ENCODE measurements at regions not wholly inside any gene's neighbourhood (a gene's known extent, or its start where the extent isn't known, plus 50 kb on each side); places are given as distances from the start of the nearest gene placed in this dataset.

GRCh38 chr11:128116885-128117284 is 470.5 kb downstream of the ETS1 start:
- H3K9ac ChIP-seq (ENCODE audit: insufficient read length, low read depth): no peak overlapping the region
- TF ChIP-seq SUZ12 (IDR thresholded peaks at IDR 0.05; ENCODE audit: extremely low read depth, insufficient read depth, insufficient read length) (no peak), ZNF274 (IDR thresholded peaks at IDR 0.05; ENCODE audit: low read depth, low read length) (no peak), YY1 (IDR thresholded peaks at IDR 0.05; ENCODE audit: insufficient read depth, insufficient read length) (no peak)
- no peaks in the 10 kb centered on the region for H3K9me3 ChIP-seq (ENCODE audit: insufficient read depth, low read length)
- no peaks in the 10 kb centered on the region for H3K36me3 ChIP-seq (ENCODE audit: insufficient read depth, insufficient read length, low read length)
- no peak overlapping the region for H3K4me3 ChIP-seq (ENCODE audit: insufficient read length, low read depth)
- DNase-seq (ENCODE audit: low read depth, low spot score): no peak
- no peaks in the 10 kb centered on the region for H3K27me3 ChIP-seq (ENCODE audit: insufficient read depth, insufficient read length)
- no peaks in the 10 kb centered on the region for H3K4me1 ChIP-seq (ENCODE audit: insufficient read depth, insufficient read length)

GRCh38 chr11:128116447-128116846 is 470.9 kb downstream of the ETS1 start:
- TF ChIP-seq YY1 (IDR thresholded peaks at IDR 0.05; ENCODE audit: insufficient read depth, insufficient read length): no peak
- no peak for TF ChIP-seq ZNF274 (IDR thresholded peaks at IDR 0.05; ENCODE audit: low read depth, low read length)
- TF ChIP-seq SUZ12 (IDR thresholded peaks at IDR 0.05; ENCODE audit: extremely low read depth, insufficient read depth, insufficient read length): no peak
- no peak overlapping the region for H3K4me3 ChIP-seq (ENCODE audit: insufficient read length, low read depth)
- H3K9me3 ChIP-seq (ENCODE audit: insufficient read depth, low read length): no peaks in the 10 kb centered on the region
- DNase-seq (ENCODE audit: low read depth, low spot score): no peak
- no peaks in the 10 kb centered on the region for H3K27me3 ChIP-seq (ENCODE audit: insufficient read depth, insufficient read length)
- no peaks in the 10 kb centered on the region for H3K36me3 ChIP-seq (ENCODE audit: insufficient read depth, insufficient read length, low read length)
- H3K9ac ChIP-seq (ENCODE audit: insufficient read length, low read depth): no peak overlapping the region
- no peaks in the 10 kb centered on the region for H3K4me1 ChIP-seq (ENCODE audit: insufficient read depth, insufficient read length)

GRCh38 chr11:128105950-128106349 is 481.4 kb downstream of the ETS1 start:
- Histone ChIP-seq H3K36me3 (ENCODE audit: insufficient read depth, insufficient read length, low read length) (no peaks in the 10 kb centered on the region), H3K27me3 (ENCODE audit: insufficient read depth, insufficient read length) (no peaks in the 10 kb centered on the region), H3K4me3 (ENCODE audit: insufficient read length, low read depth) (no peak overlapping the region), H3K4me1 (ENCODE audit: insufficient read depth, insufficient read length) (no peaks in the 10 kb centered on the region), H3K9ac (ENCODE audit: insufficient read length, low read depth) (no peak overlapping the region), H3K9me3 (ENCODE audit: insufficient read depth, low read length) (no peaks in the 10 kb centered on the region)
- TF ChIP-seq YY1 (IDR thresholded peaks at IDR 0.05; ENCODE audit: insufficient read depth, insufficient read length): no peak
- no peak for TF ChIP-seq ZNF274 (IDR thresholded peaks at IDR 0.05; ENCODE audit: low read depth, low read length)
- no peak for TF ChIP-seq SUZ12 (IDR thresholded peaks at IDR 0.05; ENCODE audit: extremely low read depth, insufficient read depth, insufficient read length)
- DNase-seq (ENCODE audit: low read depth, low spot score): no peak

DNA sequence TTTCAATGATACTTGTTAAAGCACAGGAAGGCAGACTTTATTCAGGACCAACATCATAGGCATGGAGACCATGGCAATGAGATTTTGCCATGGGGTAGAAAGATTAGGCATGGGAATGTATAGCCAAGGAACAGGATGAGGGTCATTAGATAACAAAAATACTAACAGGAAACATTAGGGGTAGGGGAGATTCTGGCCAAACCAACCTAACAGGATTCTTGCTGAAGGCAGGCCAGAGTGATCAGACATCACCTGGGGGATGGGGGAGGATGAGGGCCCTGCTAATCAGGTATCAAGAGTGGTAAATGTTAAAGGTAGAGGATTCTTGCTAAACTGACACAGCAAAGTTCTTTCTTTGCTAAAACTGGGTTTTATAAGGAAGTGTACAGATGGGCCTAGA is 481.8 kb downstream of the ETS1 start:
- Histone ChIP-seq H3K9ac (ENCODE audit: insufficient read length, low read depth) (no peak overlapping the region), H3K36me3 (ENCODE audit: insufficient read depth, insufficient read length, low read length) (no peaks in the 10 kb centered on the region), H3K4me3 (ENCODE audit: insufficient read length, low read depth) (no peak overlapping the region), H3K4me1 (ENCODE audit: insufficient read depth, insufficient read length) (no peaks in the 10 kb centered on the region), H3K9me3 (ENCODE audit: insufficient read depth, low read length) (no peaks in the 10 kb centered on the region), H3K27me3 (ENCODE audit: insufficient read depth, insufficient read length) (no peaks in the 10 kb centered on the region)
- no peak for DNase-seq (ENCODE audit: low read depth, low spot score)
- no peak for TF ChIP-seq SUZ12 (IDR thresholded peaks at IDR 0.05; ENCODE audit: extremely low read depth, insufficient read depth, insufficient read length)
- TF ChIP-seq ZNF274 (IDR thresholded peaks at IDR 0.05; ENCODE audit: low read depth, low read length): no peak
- TF ChIP-seq YY1 (IDR thresholded peaks at IDR 0.05; ENCODE audit: insufficient read depth, insufficient read length): no peak

DNA sequence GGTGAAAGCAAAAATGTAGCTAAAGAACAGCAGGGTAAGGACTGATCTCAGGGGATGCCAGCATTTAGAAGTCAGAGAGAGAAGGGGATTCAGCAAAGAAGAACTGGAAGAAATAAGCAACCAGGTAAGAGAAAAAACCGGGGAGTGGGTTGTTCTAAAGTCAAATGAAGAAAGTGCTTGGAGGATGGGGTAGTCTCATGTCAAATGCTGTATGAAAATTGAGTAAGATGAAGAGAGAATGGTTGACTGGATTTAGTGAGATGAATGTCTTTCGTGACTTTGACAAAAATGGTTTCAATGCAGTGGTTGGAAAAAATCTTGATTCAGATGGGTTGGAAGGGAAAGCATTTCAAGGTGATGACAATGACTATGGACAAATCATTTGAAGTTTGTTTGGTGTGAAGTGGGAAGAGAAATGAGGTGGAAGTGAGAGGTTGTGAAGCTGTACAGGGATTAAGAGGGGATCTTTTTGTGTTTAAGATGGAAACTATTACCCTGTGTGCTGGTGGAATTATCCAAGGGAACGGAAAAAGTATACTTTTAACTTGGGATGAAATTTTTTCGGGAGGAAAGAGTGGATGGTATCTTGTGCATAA is 484.0 kb downstream of the ETS1 start:
- Histone ChIP-seq H3K4me1 (ENCODE audit: insufficient read depth, insufficient read length) (no peaks in the 10 kb centered on the region), H3K4me3 (ENCODE audit: insufficient read length, low read depth) (no peak overlapping the region), H3K9me3 (ENCODE audit: insufficient read depth, low read length) (no peaks in the 10 kb centered on the region), H3K36me3 (ENCODE audit: insufficient read depth, insufficient read length, low read length) (no peaks in the 10 kb centered on the region), H3K27me3 (ENCODE audit: insufficient read depth, insufficient read length) (no peaks in the 10 kb centered on the region), H3K9ac (ENCODE audit: insufficient read length, low read depth) (no peak overlapping the region)
- DNase-seq (ENCODE audit: low read depth, low spot score): no peak
- TF ChIP-seq SUZ12 (IDR thresholded peaks at IDR 0.05; ENCODE audit: extremely low read depth, insufficient read depth, insufficient read length) (no peak), YY1 (IDR thresholded peaks at IDR 0.05; ENCODE audit: insufficient read depth, insufficient read length) (no peak), ZNF274 (IDR thresholded peaks at IDR 0.05; ENCODE audit: low read depth, low read length) (no peak)

DNA sequence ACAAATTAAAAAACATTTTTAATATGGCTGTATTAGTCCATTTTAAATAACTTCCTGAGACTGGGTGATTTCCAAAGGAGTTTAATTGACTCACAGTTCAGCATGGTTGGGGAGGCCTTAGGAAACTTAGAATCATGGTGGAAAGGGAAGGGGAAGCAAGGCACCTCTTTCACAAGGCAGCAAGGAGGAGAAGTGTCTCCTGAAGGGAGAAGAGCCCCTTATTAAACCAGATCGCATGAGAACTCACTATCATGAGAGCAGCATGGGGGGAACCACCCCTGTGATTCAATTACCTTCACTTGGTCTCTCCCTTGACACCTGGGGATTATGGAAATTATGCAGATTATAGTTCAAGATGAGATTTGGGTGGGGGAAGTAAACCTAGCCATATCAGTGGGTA is 488.6 kb downstream of the ETS1 start:
- Histone ChIP-seq H3K9ac (ENCODE audit: insufficient read length, low read depth) (no peak overlapping the region), H3K9me3 (ENCODE audit: insufficient read depth, low read length) (no peaks in the 10 kb centered on the region), H3K4me3 (ENCODE audit: insufficient read length, low read depth) (no peak overlapping the region), H3K36me3 (ENCODE audit: insufficient read depth, insufficient read length, low read length) (no peaks in the 10 kb centered on the region), H3K27me3 (ENCODE audit: insufficient read depth, insufficient read length) (no peaks in the 10 kb centered on the region), H3K4me1 (ENCODE audit: insufficient read depth, insufficient read length) (no peaks in the 10 kb centered on the region)
- no peak for TF ChIP-seq ZNF274 (IDR thresholded peaks at IDR 0.05; ENCODE audit: low read depth, low read length)
- no peak for TF ChIP-seq YY1 (IDR thresholded peaks at IDR 0.05; ENCODE audit: insufficient read depth, insufficient read length)
- no peak for TF ChIP-seq SUZ12 (IDR thresholded peaks at IDR 0.05; ENCODE audit: extremely low read depth, insufficient read depth, insufficient read length)
- no peak for DNase-seq (ENCODE audit: low read depth, low spot score)

DNA sequence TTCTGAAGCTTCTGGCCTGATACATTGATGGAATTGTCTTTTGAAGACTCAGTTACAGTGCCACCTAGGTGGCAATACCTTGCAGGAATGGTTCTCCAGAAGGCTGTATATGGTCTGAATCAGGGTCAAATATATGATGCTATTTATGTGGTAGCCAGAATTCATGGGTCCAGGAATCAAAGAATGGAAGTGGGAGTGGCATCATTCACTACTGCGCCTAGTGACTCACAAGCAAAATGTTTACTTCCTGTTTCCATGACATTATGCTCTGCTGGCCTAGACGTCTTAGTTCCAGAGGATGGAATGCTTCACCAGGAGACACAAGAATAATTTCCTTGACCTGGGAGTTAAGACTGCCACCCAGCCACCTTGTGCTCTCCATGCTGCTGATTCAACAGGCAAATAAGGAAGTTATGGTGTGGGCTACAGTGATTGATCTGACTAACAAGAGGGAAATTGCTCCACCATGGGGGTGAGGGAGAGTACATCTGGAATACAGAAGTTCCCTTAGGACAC is 491.8 kb downstream of the ETS1 start:
- Histone ChIP-seq H3K9me3 (ENCODE audit: insufficient read depth, low read length) (no peaks in the 10 kb centered on the region), H3K9ac (ENCODE audit: insufficient read length, low read depth) (no peak overlapping the region), H3K4me1 (ENCODE audit: insufficient read depth, insufficient read length) (no peaks in the 10 kb centered on the region), H3K27me3 (ENCODE audit: insufficient read depth, insufficient read length) (no peaks in the 10 kb centered on the region), H3K36me3 (ENCODE audit: insufficient read depth, insufficient read length, low read length) (no peaks in the 10 kb centered on the region), H3K4me3 (ENCODE audit: insufficient read length, low read depth) (no peak overlapping the region)
- TF ChIP-seq ZNF274 (IDR thresholded peaks at IDR 0.05; ENCODE audit: low read depth, low read length) (no peak), SUZ12 (IDR thresholded peaks at IDR 0.05; ENCODE audit: extremely low read depth, insufficient read depth, insufficient read length) (no peak), YY1 (IDR thresholded peaks at IDR 0.05; ENCODE audit: insufficient read depth, insufficient read length) (no peak)
- no peak for DNase-seq (ENCODE audit: low read depth, low spot score)
